ENCODE measurements at regions not wholly inside any gene's neighbourhood (a gene's known extent, or its start where the extent isn't known, plus 50 kb on each side); places are given as distances from the start of the nearest gene placed in this dataset.
A peak's percentile ranks its signal among the peaks of the same experiment; 100 is the strongest.
"Not testable (repeated sequence)": the region's sequence is repeated elsewhere in the genome, so short reads cannot be mapped to it uniquely, and the experiment has no call there.

DNA sequence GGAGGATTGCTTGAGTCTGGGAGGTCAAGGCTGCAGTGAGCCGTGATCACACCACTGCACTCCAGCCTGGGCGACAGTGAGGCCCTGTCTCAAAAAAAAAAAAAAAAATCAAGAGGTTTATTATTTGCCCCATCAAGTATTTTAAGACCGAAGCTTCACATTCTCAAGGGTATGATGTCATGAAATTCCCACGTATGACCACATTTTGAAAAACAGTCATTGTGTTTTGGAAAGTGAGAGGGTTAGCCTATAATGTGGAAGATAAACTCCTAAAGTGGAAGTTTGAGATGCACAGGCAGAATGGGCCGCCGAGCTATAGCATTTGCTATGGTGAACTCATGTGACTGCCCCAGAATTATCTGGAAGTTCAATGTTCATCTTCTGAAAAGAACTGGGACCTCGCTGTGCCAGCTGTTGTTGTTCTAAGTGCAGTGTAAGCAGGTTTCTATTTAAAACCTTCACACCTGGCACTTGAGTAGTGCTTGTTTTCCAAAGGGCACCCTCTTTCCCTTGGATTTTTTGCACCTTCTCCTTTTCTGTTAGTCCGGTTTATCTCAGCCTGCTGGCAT is 96.9 kb upstream of the SLC25A33 start:
- DNase-seq = peak; percentile 99

DNA sequence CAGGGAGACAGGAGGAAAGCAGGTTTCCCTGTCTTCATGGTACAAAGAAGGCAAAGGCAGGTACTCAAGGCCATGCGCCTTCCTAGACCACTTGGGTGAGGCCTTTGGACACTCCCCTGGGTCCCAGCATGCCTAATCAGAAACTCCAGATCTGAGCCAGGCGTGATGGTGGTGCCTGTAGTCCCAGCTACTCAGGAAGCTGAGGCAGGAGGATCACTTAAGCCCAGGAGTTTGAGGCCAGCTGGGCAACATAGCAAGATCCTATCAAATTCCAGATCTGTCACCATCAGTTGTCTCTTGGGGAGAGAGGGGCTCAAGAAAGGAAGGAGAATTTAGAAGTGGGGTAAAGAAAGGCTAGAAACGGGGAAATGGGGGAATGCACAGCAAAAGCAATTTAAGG is 96.3 kb upstream of the SLC25A33 start:
- DNase-seq = no peak

DNA sequence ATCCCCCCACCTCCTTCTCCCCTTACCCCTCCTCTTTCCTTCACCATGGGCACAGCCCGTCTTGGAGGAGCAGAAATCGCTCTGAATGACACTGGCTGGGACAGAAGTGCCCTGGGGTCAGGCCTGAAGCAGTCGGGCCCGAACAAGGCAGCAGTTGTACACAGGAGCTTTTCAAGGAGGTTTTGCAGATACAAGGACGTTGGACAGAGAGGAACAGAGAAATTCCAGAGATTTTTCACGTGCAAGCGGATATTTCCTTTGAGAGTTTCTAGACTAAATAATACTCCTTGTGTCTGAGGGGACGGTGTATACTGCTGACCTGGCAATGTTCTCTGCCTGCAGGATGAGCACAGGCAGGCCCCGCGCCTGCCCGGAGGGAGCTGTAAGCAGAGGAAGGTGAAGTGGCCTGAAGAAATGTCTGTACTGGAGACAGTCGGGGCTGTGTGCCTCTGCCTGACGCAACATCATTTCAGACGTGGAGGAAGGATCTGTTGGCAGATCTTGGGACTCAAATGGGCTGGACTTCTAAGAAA is 95.3 kb upstream of the SLC25A33 start:
- peak; percentile 78 for DNase-seq

DNA sequence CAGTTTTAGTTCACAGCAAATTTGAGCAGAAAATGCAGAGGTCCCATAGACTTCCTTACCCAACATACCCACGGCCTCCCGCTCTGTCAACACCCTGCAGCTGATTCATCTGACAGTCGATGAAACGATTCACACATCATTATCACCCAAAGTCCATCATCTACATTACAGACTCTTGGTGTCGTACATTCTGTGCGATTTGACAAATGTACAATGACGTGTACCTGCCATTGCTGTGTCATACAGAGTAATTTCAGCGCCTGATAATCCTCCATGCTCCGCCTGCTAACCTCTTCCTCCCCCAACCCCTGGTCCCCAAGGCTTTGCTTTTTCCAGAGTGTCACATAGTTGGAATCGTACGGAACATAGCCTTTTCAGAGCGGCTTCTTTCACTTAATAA is 94.7 kb upstream of the SLC25A33 start:
- no peak for DNase-seq

DNA sequence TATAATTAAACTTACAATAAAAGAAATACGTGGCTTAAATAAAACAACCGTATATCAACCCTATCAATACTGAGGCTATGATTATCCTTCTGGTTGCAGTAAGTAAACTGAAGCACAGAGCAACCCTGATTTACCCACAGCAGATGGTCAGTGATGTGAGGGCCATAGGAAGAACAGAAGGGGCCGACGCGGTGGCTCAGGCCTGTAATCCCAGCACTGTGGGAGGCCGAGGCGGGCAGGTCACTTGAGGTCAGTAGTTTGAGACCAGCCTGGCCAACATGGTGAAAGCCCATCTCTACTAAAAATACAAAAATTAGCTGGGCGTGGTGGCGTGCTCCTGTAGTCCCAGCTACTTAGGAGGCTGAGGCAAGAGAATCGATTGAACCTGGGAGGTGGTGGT is 94.2 kb upstream of the SLC25A33 start:
- not testable (repeated sequence) for DNase-seq

DNA sequence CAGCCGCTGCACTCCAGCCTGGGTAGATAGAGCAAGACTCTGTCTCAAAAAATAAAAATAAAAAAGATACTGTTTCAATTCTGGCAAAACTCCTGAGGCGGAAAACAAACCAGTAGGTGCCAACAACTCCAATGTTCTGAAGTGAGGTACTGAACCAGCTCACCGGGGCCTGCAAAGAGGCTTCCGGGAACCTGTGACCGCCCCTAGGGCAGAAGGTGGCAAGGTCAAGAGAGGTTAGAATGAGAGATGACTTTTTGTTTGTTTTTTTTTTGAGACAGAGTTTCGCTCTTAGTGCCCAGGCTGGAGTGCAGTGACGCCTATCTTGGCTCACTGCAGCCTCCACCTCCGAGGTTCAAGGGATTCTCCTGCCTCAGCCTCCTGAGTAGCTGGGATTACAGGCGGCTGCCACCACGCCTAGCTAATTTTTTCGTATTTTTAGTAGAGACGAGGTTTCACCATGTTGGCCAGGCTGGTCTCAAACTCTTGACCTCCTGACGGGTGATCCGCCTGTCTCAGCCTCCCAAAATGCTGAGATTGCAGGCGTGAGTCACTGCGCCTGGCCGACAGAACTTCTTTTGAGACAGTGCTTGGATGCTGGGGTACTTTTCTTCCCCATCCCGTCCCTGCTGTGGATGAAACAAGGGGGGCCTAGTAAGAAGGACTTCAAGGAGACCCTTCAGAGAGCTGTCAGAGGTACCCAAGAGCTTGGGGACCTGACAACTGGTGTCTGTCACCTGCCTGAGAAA is 91.9 kb upstream of the SLC25A33 start:
- no peak for DNase-seq

DNA sequence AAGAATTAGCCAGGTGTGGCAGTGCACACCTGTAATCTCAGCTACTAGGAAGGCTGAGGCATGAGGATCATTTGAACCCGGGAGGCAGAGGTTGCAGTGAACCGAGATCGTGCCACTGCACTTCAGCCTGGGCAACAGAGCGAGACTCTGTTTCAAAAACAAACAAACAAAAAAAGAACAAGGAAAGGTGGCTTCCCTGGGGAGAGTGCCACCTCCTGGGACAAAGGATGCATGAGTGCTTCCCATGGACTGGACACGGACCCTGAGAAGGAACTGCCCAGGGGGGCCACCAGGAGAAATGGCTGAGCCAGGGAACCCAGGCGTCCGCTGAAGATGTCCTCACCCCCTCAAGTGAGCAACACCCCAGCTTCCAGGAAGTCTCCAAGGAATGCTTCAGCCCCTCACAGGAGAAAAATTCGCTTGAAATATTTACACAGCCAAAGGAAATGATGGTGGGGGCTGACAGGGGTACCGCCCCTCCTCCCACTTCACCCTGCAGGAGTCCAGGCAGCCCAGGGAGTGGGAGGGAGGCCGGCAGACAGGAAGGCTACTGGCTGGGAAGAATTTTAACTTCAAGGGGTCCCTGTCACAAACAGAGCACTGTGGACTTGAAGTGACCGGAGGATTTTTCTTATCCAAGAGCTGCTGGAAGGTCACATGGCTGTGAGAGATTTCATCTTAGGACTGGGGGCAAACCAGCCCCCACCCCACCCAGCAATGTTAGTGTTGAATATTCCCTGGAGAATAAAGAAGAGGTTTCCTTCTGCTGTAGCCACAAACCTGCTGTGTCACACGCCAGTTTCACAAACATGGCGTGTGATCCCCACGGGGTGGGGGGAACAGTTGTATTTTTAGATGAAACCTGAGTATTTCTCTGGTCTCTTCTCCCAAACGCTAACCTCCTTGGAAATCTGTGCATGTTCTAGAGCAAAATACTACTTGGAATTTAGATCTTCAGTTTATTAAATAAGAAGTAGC is 90.8 kb upstream of the SLC25A33 start:
- no peak for DNase-seq

DNA sequence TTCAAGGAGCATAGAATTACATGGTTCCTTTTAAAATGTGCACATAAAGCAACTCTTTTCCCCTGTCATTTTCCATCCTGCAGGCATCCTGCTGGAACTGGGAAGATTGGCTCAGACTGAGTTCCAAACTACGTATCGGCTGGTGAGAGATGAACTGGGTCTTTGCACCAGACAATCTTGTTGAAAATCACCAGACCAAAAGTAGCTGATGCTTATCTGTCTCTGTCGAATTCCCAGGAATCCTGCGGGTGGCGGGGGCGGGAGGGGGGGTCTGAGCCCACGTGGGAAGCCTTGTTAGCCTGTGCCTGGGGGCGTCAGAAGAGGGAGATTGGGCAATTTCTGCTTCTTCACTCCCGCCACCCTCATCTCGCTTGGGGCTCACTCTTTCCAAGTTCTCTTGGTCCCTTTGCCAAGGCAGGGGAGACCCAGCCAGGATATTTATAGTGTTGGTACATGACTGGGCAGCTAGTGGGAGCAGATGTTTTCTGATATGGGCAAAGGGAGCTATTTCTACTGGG is 90.1 kb upstream of the SLC25A33 start:
- no peak for DNase-seq

DNA sequence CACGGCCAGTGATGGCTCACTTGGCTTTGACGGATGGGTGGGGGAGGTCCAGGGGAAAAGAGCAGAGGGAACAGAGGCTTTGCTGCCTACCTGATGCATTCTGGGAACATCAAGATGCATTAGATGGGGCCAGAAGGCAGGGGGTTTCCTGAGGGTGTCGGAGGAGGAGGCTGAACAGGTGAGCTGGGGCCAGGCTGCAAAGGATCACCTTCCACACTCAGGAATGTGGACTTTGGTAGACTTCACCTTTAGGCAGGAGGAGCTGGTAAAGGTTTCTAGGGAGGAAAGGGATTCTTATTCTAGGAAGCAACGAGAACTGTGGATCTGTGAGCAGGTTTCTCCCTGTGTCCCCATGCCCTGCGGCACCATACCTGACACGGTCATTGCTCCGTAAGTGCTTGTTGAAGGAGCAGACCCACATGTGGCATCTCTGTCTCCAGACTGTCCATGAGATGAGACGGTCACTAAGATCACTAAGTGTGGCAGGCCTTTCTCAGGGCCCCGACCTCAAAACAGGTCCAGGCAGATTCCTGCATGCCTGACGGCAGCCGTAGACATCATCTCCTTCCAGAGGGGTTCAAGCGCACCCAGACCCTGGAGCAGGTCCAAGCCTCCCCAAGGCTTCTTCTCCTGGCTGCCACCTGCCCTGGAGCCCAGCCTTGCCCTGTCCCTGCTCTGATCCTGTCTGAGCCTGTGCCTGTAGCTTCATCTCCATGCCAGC is 89.1 kb upstream of the SLC25A33 start:
- DNase-seq = no peak

DNA sequence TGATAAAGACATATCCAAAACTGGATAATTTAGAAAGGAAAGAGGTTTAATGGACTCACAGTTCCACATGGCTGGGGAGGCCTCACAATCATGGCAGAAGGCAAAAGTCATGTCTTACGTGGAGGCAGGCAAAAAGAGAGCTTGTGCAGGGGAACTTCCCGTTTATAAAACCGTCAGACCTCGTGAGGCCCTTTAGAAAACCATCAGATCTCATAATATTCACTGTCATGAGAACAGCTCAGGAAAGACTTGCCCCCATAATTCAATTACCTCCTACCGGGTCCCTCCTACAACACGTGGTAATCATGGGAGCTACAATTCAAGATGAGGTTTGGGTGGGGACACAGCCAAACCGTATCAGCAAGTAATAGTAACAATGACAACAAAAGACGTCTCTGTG is 88.2 kb upstream of the SLC25A33 start:
- DNase-seq = no peak

DNA sequence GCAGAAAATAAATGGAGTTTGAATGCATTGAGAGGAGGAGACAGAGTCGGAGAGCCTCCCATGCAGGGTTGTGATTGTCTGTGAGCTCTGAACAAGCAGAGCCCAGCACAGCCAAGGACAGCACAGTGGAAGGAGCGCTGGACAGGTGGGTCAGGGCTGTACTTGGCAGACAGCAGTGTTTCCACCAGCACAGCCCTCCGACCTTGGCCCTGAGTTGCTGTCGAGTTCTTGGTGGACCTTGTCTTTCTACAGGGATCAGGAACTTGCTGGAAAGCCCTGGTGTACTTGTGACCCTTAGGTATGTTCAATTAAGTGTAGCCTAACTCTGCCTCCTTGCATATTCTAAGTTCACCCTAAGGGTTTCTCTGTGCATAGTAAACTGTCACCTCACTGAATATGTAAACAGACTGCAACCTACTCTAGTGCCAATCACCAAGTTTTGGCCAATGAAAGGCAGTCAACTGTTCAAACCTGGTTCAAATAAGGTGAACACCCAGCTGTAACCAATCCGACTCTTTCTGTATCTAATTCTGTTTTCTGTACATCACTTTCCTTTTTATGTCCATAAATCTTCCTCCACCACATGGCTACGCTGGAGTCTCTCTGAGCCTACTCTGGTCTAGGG is 86.6 kb upstream of the SLC25A33 start:
- DNase-seq = no peak

DNA sequence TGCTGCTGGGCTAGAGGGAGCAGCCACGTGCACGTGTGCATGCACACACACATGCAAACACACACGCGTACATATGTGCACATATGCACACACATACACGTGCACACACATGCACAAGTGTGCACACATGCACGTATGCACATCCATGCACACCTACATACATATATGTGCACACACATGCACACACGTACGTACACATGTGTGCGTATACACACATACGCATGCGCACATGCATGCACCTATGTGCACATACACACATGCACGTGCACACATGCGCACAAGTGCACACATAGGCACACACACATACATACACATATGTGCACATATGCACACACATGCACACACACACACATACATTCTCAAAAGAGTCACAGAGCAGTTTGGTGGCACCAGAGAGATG is 85.9 kb upstream of the SLC25A33 start:
- no peak for DNase-seq

DNA sequence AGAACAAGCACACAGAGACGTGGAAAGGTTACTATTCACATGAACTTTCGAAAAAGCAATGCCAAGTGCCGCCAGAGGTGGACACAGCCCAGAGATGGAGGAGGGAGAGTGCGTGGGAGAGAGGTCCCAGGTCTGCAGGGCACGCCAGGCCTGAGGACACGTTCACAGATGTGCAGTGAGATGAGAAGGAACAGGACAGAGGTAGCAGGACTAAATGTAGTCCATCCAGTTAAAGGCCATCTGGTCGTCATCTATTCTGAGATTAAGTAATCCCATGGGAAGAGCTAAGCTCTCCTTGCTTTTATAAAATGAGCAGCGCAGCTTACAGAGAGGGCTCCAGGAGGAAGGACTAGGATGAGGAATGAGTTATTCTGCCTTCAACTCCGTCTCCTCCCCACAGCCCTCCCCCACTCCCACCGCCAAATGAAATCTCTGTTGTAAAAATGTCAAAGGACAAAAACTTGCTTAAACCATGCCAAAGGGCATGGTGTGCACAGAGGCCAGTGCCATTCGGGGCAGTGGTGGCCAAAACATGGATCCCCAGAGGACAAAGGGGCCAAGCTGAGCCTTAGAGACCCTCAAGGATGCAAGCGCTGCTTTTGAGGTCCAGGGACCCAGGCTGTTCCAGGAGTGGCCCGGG is 85.4 kb upstream of the SLC25A33 start:
- no peak for DNase-seq

DNA sequence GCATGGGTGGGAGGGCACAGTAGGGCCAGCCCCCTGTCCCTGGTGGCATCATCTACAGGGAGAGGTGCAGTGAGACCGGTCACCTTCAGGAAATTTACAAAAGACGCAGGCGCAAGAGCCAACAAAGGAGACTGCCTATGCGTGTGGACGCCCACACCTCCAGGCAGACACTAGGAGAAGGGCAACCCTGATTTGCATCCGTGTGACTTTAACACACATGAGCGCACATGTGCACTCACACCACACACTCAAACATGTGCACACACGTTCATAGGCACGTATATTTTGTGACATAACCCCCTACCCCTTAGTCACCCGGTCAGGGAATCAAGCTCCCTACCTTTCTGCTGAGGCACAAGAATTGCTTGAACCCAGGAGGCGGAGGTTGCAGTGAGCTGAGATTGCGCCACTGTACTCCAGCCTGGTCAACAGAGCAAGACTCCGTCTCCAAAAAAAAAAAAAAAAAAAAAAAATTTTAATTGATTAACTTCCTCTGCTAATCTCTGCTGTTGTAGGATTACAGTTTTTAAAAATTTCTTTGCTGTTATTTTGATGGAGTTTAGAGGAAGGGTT is 84.7 kb upstream of the SLC25A33 start:
- DNase-seq = no peak

DNA sequence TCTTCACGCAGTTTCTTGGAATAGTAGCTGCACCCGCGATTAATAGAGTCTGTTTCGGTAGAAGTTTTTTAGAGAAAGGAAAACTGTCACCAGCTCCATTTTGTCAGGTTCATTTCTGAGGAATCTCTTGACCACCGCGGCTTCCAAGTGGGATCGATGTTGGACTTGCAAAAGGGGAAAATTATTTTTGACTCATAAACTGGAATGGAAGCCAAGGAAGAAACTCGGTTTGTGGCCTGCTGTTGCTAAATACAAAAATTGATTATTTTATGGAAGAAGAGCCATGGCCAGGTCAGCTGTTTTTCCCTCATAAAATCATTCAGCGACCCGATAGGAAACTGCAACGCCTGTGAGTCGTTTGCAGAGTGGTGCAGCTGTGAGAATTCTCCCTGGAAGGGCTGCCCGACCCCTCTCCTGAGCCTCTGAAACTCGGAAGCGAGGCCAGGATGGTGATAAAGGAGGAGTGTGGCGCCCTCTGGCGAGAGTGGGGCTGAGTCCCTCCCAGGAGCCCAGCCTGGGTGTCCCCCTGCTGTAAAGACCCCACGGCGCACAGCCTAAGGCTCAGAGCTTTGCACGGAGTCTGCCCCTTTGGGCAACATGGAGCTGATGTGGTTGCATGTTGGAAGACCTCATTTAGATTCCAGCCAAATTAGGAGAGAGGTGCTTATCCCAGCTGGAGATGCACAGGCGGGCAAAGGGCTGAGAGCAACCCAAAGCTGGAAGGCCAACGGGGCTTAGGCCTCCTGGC is 83.6 kb upstream of the SLC25A33 start:
- DNase-seq = peak; percentile 91

DNA sequence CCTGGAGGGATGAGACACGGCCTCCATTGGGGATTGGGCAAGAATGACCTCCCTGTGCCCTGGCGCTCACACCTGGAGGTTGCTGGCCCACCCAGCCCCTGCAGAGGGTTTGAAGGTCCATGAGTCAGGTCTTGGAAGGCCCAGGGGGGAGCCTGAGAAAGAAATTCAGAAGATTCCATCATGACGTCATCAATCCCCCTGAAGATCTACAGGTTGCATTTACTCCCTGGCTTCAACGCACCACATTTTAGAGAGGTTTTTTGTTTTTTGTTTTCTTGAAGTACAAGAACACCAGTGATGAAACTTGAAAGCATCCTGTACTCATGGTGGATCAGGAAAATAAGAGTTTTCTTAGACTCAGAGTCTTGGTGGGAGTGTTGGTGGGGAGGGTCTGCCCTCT is 82.4 kb upstream of the SLC25A33 start:
- no peak for DNase-seq

DNA sequence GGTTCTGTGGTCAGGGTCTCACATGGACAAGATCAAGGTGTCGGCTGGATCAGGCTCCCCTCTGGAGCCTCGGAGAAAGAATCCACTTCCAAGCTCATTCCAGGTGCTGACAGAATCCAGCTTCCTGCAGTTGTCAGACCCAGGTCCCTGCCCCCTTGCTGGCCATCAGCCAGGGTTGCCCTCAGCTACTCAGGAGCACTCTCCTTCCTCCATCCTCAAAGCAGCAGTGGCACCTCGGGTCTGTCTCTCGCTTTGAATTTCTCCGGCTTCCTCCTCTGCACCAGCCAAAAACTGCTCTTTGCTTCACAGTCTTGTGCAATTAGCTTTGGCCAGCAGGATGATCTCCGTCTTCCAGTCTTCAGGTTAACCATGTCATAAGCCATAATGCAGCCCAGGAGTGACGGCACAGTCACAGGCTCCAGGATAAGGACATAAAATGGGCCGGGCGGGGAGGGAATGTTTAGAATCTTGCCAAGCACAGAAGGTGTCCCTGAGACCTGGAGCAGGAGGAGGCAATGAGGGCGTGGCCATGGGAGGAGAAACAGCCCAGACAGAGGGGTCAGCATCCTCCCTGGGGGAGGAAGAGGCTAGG is 79.4 kb upstream of the SLC25A33 start:
- DNase-seq = peak; percentile 92

DNA sequence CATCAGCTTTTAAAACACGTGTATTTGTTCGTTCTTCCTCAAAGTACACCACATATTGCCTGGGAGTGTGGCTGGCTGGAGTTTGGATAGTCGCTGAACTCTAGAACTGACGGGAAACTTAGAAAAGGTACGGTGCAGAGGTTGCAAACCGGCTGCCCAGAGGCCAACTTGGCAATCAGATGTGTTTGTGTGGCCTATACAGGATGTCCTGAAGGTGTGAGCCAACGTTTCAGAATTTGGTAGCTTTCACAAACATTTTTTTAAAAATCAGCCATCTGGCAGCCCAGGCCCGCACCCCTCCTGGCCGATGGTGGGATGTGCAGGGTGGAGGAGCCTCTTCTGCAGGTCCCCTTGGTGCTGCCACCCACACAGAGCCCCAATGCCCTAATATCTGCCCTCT is 73.6 kb upstream of the SLC25A33 start:
- no peak for DNase-seq

DNA sequence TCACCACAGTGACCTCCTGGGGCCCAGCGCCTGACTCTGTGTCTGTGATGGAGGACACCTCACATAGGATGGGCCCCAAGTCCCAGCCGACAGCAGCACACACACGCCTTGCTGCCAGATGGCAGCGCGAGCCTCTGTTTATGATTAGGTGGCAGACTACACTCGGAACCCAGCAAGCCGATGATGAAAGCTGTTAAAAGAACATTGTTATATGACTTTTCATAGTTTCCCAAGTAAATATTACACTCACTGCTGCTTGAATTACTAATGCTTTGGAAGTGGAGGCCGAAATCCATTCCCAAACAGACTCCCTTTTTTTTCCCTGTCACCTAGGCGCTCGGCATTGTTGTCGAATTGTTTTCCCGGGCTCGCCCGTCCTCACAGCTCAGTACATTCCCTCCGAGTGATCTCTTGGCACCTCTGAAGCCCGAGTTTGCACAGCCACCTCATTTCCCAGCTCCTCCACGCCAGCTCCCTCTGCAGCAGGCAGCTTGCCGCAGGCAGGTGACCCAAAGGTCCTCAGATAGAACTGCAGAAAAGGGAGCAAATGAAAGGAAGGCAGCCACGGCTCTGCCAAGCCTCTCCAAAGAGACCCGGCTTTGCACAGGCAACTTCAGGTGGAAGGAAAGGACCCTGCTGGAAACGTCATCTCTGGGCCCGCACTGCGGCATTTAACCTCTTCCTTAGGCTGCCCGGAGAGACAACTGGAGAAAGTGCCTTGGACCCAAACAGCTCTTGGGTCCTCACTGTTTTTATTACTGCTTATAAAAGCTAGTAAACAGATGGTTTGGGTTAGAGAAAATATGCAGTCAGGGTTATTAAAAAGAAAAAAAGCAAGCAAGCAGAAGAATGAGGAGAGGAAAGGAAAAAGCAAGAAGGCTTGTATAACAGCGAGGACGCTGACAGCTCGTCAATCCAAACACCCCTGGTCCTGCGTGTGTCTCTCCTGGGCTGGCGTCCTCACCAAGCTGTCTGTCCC is 72.2 kb upstream of the SLC25A33 start:
- DNase-seq = peak; percentile 60

All from NCI-H510A treated with DMSO at 0.1 percent for 48 hours (cell line).